HG02571 (cell line): ENCODE measurements at regions not wholly inside any gene's neighbourhood (a gene's known extent, or its start where the extent isn't known, plus 50 kb on each side); places are given as distances from the start of the nearest gene placed in this dataset.

Experiments used
- ATAC-seq: cut with Tn5 transposase; IDR thresholded peaks from one replicate; pipeline ENCODE4 v1.9.1; 2021; ENCODE audit warnings: mild to moderate bottlenecking, moderate library complexity; ENCODE audit not compliant: unreplicated experiment

DNA sequence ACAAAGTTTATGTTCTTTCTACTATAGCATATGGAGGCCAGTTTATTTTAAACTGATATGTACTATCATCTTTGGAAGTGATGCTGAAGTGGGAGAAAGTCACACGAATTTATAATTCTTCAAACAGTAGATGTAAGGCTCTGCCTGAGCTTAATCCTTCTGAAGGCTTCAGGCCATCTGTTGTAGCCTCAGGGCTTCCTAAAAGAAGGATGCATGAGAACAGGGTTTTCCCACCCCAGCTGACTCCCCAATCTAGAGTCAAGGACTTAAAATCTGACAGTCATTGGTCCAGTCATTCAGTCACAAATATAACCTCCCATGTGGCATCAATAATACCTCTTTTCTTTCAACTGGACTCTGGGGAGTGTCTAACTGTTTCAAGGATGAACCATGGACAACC is 330.5 kb downstream of the KCNS3 start:
- no peak for ATAC-seq

DNA sequence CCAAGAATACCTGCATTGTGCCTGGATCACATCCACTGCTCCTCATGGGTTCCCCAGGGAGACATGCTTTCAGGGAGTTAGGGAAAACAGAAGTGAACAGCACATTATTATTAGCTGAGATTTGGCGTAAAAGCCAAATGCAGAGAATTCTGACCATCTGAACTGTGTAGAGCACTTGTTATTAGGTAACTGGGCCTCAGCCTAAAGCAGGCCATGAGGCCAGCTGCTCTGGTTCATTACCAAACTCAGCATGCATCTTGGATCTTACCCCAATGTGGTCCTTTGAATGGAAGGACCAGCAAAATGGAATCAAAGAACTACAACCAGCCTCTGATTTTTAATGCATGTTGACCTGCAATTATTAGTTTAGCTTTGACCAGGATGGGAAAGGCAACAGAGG is 322.3 kb downstream of the KCNS3 start:
- ATAC-seq: no peak

DNA sequence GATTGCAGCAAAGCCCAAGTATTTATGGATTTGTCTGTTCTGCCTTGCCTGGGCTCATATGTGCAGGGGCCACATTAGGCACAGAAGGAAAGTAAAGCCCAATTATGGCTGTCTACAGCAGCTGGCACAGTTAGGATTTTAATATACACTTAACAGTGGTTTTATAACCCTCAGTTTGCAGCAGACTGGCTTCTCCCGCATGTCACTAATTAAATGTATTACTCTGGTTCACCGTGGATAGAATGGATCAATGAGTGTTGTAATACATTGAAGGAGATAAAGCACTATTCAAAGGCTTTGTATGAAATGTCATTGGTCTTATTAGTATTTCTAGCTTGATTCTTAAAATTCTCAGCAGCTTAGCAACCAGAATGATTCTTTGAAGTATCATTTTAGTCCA is 320.2 kb downstream of the KCNS3 start:
- no peak for ATAC-seq

DNA sequence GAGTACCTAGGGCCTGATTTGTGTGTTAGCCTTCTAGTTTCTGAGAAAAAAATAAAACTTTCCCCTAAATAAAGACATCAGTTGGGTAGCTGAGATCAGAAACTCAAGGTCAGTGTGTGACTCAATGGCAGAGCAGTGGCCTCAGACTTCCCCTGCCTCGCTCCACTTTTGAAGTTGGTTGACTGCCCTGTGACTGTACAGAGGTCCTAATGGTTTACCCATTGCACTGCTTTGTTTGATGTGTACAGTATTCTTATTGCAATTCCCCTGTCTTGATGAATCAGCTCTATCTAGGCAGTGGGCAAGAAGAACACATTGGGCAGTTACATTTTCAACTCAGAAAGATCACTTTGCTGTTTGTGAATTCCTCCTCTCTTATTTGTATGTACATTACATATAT is 315.7 kb downstream of the KCNS3 start:
- no peak for ATAC-seq

- ATAC-seq: no peak
Observed at GRCh38 chr2:18186816-18187613, 308.5 kb downstream of the KCNS3 start.

DNA sequence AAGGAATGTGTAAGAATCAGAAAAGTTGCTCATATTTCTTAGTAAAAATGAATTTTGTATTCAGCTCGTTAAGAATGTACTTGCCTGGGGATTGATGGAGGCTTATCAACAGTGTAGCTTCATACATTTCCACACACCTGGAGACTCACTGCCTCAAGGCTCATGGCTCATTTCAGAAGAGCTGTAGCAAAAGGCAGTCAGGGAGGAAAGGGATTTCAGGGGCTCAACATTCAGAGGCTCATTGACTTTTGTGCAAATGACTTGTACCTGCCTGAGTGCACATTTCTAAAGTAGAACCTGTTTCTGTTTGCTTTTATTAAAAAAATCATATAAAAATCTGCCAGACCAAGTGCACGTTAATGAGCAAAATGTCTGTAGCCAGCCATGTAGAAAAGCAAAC is 304.4 kb downstream of the KCNS3 start:
- no peak for ATAC-seq

- ATAC-seq: no peak
Observed at GRCh38 chr2:18180912-18181311, 302.4 kb downstream of the KCNS3 start.

DNA sequence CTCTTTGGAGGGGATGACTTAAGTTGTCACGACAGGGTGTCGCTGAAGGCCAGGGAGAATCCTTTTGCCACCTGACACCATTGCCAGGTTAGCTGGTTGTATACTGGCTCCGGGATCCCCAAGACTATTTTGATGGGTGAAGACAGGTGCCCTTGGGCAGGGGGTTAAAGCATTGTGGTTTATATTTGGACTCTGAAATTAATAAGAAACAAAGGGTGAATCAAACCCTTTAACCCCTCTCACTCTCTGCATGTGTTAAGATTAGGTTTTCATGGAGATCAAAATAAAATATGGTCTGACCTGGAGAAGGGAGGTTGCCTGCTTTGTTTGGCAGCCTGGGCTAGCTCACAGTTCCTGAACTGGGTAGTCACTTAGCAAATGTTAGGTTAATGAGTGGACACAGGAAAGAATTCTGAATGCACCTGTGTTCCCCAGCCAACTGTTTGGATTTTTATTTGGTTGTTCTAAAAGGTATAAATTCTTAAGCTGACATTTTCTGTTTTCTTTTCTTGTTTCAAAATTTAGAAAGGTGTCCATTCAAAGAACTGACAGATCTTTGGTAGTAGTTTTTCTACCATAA is 301.7 kb downstream of the KCNS3 start:
- ATAC-seq: no peak

DNA sequence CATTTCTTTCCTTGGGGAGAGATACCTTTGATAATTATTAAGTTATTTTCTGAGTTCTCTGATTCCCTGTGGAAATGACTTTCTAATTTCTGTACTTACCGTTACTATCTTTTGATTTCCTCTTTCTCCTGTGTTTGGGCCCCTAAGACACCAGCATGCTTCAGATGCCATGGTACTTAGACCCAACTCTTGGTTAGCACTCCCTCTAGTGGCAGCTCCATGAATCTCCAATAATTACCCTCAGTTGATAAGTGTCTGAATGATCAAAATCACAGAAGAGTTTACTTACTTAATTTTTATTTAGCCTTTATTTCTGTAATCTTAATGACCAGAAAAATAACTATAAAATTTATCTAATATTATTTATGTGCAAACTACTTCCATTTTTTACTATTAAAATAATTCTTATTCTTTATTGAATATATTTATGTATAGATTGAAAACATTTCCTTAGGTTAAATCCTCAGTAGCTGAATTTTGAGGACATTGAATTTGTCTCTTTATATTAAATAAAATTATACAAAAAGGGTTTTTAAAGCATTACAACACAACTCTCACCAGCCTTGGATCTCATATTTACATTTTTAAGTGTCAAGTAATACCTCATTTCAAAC is 300.4 kb downstream of the KCNS3 start:
- peak; percentile 62 for ATAC-seq

GRCh38 chr2:18176679-18177215 is 298.3 kb downstream of the KCNS3 start:
- ATAC-seq: no peak

DNA sequence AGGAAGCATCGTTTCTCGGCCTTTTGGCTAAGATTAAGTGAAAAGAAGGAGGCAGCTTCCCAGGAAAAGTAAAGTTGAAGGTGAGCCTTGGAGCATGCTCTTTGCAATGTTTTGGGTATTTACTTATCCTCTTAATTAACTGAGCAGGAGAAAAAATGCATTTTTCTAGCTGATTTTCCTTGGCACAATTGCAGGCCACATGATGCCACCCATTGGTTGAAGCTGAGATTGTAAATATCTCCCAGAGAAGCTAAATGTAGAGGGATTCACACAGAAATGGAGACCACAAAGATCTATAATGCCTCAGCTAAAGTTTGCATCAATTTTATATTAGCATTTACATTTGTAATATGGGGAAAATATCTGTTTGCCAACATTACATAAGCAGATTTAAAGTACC is 294.1 kb downstream of the KCNS3 start:
- no peak for ATAC-seq

GRCh38 chr2:18171191-18172139 is 293.0 kb downstream of the KCNS3 start:
- no peak for ATAC-seq

GRCh38 chr2:18170642-18171041 is 292.2 kb downstream of the KCNS3 start:
- no peak for ATAC-seq

DNA sequence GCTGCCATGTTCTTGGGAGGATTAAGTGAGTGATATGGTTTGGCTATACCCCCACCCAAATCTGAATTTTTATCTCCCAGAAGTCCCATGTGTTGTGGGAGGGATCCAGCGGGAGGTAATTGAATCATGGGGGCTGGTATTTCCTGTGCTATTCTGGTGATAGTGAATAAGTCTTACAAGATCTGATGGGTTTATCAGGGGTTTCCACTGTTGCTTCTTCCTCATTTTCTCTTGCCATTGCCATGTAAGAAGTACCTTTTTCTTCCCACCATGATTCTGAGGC is 291.4 kb downstream of the KCNS3 start:
- ATAC-seq: no peak

DNA sequence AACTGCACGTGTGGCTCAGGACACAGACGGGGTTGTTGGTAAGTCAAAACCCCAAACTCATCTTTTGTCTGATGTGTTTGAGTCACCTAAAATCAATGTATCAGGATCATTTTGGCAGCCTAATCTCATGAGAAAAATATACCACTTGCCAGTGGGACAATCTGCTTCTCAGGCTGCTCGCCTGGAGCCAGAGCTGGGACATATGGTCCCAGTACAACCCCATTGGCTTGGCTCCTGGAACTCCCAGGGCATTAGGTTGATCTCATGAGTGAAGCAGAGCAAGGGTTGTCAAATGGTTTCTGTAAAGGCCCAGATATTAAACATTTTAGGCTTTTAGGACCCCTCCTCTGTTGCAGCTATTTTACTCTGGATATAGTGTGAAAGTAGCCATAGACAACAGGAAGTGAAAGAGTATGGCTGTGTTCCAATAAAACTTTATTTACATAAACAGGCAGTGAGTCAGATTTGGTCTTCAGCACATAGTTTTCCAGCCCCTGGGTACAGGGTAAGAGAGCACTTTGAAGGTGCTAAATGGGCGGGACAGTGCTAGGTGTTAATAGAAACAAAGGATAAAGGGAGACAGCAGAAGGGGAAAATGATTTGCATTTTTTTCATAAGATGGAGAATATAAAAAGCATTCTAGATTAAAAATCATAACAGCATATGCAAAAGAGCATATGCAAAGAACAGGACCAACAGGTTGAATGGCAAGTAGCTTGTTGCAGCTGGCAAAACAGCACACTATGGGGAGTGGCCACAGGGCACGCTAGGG is 290.8 kb downstream of the KCNS3 start:
- ATAC-seq: no peak

- no peak for ATAC-seq
Observed at GRCh38 chr2:18167871-18168270, 289.4 kb downstream of the KCNS3 start.

- ATAC-seq: no peak
Observed at GRCh38 chr2:18161681-18162080, 283.2 kb downstream of the KCNS3 start.

- no peak for ATAC-seq
Observed at GRCh38 chr2:18159896-18160295, 281.4 kb downstream of the KCNS3 start.

GRCh38 chr2:18156421-18156820 is 278.0 kb downstream of the KCNS3 start:
- ATAC-seq: no peak

DNA sequence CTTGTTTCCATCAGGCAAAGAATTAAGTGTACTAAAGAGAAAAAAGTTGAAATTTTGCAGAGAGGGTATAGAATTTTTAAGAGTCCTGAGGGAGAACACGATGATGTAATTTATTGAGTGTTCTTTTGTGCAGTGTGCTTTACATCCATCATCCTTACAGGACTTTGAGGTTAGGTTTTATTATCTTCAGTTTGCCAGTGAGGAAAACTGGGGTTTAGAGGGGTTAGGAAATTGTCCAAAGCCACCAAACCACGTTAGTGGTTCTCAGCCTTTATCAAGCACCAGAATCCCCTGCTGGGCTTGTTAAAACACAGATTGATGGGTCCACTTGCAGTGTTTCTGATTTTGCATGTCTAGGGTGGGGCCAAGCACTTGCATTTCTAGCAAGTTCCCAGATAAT is 277.5 kb downstream of the KCNS3 start:
- no peak for ATAC-seq
